GM23248 (cell line): ENCODE measurements at regions not wholly inside any gene's neighbourhood (a gene's known extent, or its start where the extent isn't known, plus 50 kb on each side); places are given as distances from the start of the nearest gene placed in this dataset.

Source experiments
- DNase-seq: peaks from one replicate; pipeline ENCODE4 v3.0.0-alpha.2; 2015
- H2AFZ ChIP-seq: fragments of 200-600 bp; sonication (generic); 2 replicates; pipeline ENCODE4 v1.6.1; 2016; ENCODE audit warnings: antibody characterized with exemption
- H3F3A ChIP-seq: fragments of 200-600 bp; sonication (generic); 2 replicates; pipeline ENCODE4 v1.6.1; 2016; ENCODE audit warnings: mild to moderate bottlenecking, antibody characterized with exemption, mixed run types; ENCODE audit not compliant: insufficient read depth
- H3K27ac ChIP-seq: fragments of 200-600 bp; sonication (generic); 2 replicates; pipeline ENCODE4 v1.5.1; 2016; ENCODE audit warnings: mild to moderate bottlenecking
- H3K27me3 ChIP-seq: fragments of 200-600 bp; sonication (generic); replicated peaks from 2 replicates; pipeline ENCODE4 v1.6.1; 2016; ENCODE audit warnings: mild to moderate bottlenecking; ENCODE audit not compliant: insufficient read depth
- H3K36me3 ChIP-seq: fragments of 200-600 bp; sonication (generic); 2 replicates; pipeline ENCODE4 v1.6.1; 2016; ENCODE audit warnings: low read depth, mild to moderate bottlenecking
- H3K4me1 ChIP-seq: fragments of 200-600 bp; sonication (generic); 2 replicates; pipeline ENCODE4 v1.6.1; 2016; ENCODE audit warnings: mild to moderate bottlenecking; ENCODE audit not compliant: insufficient read depth
- H3K4me2 ChIP-seq: fragments of 200-600 bp; sonication (generic); one replicate; pipeline ENCODE4 v1.6.1; 2016; ENCODE audit warnings: mild to moderate bottlenecking; ENCODE audit not compliant: unreplicated experiment
- H3K4me3 ChIP-seq: fragments of 200-600 bp; sonication (generic); 2 replicates; pipeline ENCODE4 v1.5.1; 2016; ENCODE audit warnings: mild to moderate bottlenecking
- H3K79me2 ChIP-seq: fragments of 200-600 bp; sonication (generic); 2 replicates; pipeline ENCODE4 v1.6.1; 2016; ENCODE audit warnings: mild to moderate bottlenecking; ENCODE audit not compliant: insufficient read depth
- H3K9ac ChIP-seq: fragments of 200-600 bp; sonication (generic); 2 replicates; pipeline ENCODE4 v1.6.1; 2016; ENCODE audit warnings: mild to moderate bottlenecking
- H3K9me2 ChIP-seq: fragments of 200-600 bp; sonication (generic); 2 replicates; pipeline ENCODE4 v1.6.1; 2016; ENCODE audit warnings: mixed run types, mild to moderate bottlenecking, moderate library complexity; ENCODE audit not compliant: insufficient read depth
- H3K9me3 ChIP-seq: fragments of 200-600 bp; sonication (generic); one replicate; pipeline ENCODE4 v1.6.1; 2017; ENCODE audit warnings: low read depth
- H4K20me1 ChIP-seq: fragments of 200-600 bp; sonication (generic); 2 replicates; pipeline ENCODE4 v1.6.0; 2016; ENCODE audit not compliant: insufficient read depth
- EZH2 ChIP-seq: fragments of 200-600 bp; sonication (generic); IDR thresholded peaks from 2 replicates; pipeline ENCODE4 v1.6.1; 2018; ENCODE audit warnings: antibody characterized with exemption, mild to moderate bottlenecking; ENCODE audit not compliant: insufficient read depth, poor library complexity, severe bottlenecking
- EZH2phosphoT487 ChIP-seq: fragments of 200-600 bp; sonication (generic); IDR thresholded peaks from 2 replicates; pipeline ENCODE4 v1.6.1; 2018; ENCODE audit warnings: antibody characterized with exemption, moderate library complexity, mild to moderate bottlenecking, low read depth; ENCODE audit not compliant: insufficient read depth
- WGBS, 2 experiments: methylation state at CpG; one replicate each; pipeline ENCODE4 v1.1.6; 2015 to 2017; ENCODE audit warnings: low lambda C conversion rate in 2 of 2, low coverage in 1 of 2; ENCODE audit errors: missing lambda C conversion rate in 2 of 2; 5-methylcytosine and 5-hydroxymethylcytosine counted together
- in situ Hi-C: fragments of 300-500 bp; cut with MboI; formaldehyde crosslinking; loops from 2 replicates; pipeline ENCODE4 v1.15.0; 2020

DNA sequence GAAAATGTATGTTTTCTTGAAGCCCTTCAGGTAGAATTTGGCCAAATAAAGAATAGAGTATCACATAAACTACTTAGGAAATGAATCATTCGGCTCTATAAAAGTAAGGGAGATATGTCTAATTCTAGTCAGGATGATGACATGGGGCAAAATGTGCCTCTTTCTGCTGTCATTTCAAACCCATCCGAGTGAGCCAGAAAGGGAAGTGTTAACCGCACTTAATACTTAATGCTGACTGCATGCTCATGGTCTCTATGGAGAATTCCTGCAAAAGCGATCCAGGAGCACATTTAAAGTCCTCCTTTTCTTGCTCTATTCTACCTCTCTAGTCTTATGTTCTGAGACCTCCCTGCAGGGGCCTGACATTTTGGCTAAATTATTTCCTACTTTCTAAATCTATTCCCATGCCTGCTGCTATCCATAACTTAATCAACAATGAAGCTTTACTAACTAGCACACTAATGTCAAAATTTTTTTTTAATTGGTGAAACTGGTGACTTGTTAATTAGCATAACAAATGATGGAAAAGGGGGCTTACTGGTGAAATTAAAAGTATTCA is 127.4 kb downstream of the CDC42EP3 start:
- no peaks in the 10 kb centered on the region for H3K79me2 ChIP-seq
- no peak overlapping the region for H3K9ac ChIP-seq
- H3K4me2 ChIP-seq = no peak overlapping the region
- no peaks in the 10 kb centered on the region for H3K36me3 ChIP-seq
- H3K4me3 ChIP-seq = no peak overlapping the region
- no peak for TF ChIP-seq EZH2phosphoT487
- TF ChIP-seq EZH2 = no peak
- H3K4me1 ChIP-seq = no peaks in the 10 kb centered on the region
- no peak for DNase-seq
- no peaks in the 10 kb centered on the region for H3K9me3 ChIP-seq
- H3F3A ChIP-seq = no peaks in the 10 kb centered on the region
- no peaks in the 10 kb centered on the region for H4K20me1 ChIP-seq
- in situ Hi-C loops = no loop called here
- 94 to 95% methylated on average over 4 of the region's 4 CpGs for WGBS, 2 experiments
- no peaks in the 10 kb centered on the region for H3K27me3 ChIP-seq
- no peak overlapping the region for H2AFZ ChIP-seq
- no peak overlapping the region for H3K27ac ChIP-seq
- H3K9me2 ChIP-seq = no peaks in the 10 kb centered on the region

DNA sequence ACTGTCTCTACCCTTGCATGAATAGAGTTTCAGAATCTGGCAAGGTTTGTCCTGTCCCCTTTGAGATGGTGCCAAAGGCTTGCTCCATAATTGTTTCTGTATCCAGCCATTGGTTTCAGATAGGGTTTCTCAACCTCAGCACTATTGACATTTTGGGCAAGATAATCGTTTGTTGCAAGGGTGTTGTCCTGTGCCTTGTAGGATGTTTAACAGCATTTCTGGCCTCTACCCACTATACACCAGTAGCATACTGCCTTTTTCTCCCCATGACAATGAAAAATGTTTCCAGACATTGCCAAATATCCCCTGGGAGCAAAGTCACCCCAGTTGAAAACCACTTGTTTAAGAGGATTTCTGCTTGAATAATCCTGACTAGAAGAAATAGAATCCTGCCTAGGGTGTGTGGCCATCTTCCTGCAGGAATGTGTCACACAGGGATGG is 126.8 kb downstream of the CDC42EP3 start:
- no peak overlapping the region for H3K27ac ChIP-seq
- H3K36me3 ChIP-seq = no peaks in the 10 kb centered on the region
- no peaks in the 10 kb centered on the region for H3K4me1 ChIP-seq
- 9% methylated on average over 1 of the region's 1 CpG for WGBS, 2 experiments
- no peak for TF ChIP-seq EZH2phosphoT487
- TF ChIP-seq EZH2 = no peak
- no peak overlapping the region for H3K4me2 ChIP-seq
- DNase-seq = no peak
- no peak overlapping the region for H3K9ac ChIP-seq
- in situ Hi-C loops = no loop called here
- no peaks in the 10 kb centered on the region for H3K9me2 ChIP-seq
- H3K9me3 ChIP-seq = no peaks in the 10 kb centered on the region
- no peaks in the 10 kb centered on the region for H3K27me3 ChIP-seq
- H2AFZ ChIP-seq = no peak overlapping the region
- H3K79me2 ChIP-seq = no peaks in the 10 kb centered on the region
- H4K20me1 ChIP-seq = no peaks in the 10 kb centered on the region
- H3F3A ChIP-seq = no peaks in the 10 kb centered on the region
- no peak overlapping the region for H3K4me3 ChIP-seq

DNA sequence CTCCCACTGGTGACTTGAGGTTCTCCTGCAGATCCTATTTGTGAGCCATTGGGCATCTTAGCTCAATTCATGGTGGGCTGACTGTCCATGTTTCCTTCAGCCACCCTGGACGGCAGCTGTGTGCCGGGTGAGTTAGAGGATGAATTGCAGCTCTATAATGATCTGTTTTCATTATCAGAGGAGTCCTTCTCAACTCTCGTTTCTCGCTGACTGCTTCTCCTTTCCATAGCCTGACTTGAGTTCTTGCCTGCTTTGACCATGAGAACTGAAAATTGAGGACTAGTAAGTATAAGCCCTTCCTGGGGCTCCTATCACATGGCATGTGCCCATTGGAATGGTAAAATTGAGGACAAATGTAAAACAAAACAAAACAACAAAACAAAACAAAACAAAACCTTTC is 121.8 kb downstream of the CDC42EP3 start:
- Histone ChIP-seq H3K9me2 (no peaks in the 10 kb centered on the region), H3K27ac (no peak overlapping the region), H2AFZ (no peak overlapping the region), H3K79me2 (no peaks in the 10 kb centered on the region), H3K9ac (no peak overlapping the region), H3K27me3 (no peaks in the 10 kb centered on the region), H3K9me3 (no peaks in the 10 kb centered on the region), H4K20me1 (no peaks in the 10 kb centered on the region), H3K36me3 (no peaks in the 10 kb centered on the region), H3K4me3 (no peak overlapping the region), H3K4me1 (no peaks in the 10 kb centered on the region), H3F3A (no peaks in the 10 kb centered on the region), H3K4me2 (no peak overlapping the region)
- 70 to 71% methylated on average over 4 of the region's 4 CpGs for WGBS, 2 experiments
- no peak for DNase-seq
- in situ Hi-C loops = no loop called here
- TF ChIP-seq EZH2phosphoT487 = no peak
- TF ChIP-seq EZH2 = no peak

DNA sequence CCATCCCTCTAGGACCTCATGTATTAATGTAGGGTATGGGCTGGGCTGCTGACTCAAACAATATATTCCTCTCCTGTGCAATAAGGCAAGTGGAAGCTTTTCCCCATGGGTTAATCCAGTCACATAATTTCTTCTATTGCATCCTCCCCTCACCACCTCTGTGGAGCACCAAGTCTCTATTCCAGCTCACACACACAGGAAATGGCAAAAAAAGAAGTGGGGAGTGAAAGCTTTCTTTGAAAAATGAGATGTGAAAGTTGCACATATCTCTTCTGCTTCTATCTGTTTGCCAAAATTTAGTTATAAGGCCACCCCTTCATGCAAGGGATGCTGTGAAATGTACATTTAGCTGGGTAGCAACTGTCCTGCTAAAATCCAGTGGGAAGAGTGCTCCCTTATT is 121.3 kb downstream of the CDC42EP3 start:
- TF ChIP-seq EZH2phosphoT487 (no peak), EZH2 (no peak)
- Histone ChIP-seq H3K9ac (no peak overlapping the region), H3F3A (no peaks in the 10 kb centered on the region), H3K4me1 (no peaks in the 10 kb centered on the region), H3K27me3 (no peaks in the 10 kb centered on the region), H3K9me3 (no peaks in the 10 kb centered on the region), H4K20me1 (no peaks in the 10 kb centered on the region), H3K9me2 (no peaks in the 10 kb centered on the region), H3K4me3 (no peak overlapping the region), H3K79me2 (no peaks in the 10 kb centered on the region), H3K4me2 (no peak overlapping the region), H2AFZ (no peak overlapping the region), H3K36me3 (no peaks in the 10 kb centered on the region), H3K27ac (no peak overlapping the region)
- DNase-seq = no peak
- in situ Hi-C loops = no loop called here

DNA sequence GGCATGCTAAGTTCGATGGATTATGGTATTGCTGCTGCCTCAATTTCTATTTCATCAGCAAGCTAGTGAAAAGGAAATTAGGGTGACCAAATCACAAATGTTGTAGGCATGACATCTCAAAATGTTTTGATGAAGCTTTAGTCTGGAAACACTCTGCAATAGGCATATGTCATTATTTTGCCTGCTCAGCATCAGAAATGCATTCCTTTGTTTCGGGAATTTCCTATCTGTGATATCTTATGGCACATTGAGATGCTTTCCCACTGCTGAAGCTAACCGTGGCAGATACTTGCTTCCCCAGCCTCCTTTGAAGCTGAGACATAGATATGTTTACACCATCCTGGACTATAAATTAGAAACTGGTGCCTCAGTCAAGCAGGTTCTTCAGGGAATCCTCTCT is 119.7 kb downstream of the CDC42EP3 start:
- Histone ChIP-seq H3K9ac (no peak overlapping the region), H4K20me1 (no peaks in the 10 kb centered on the region), H2AFZ (no peak overlapping the region), H3K4me1 (no peaks in the 10 kb centered on the region), H3K9me2 (no peaks in the 10 kb centered on the region), H3K27me3 (no peaks in the 10 kb centered on the region), H3K36me3 (no peaks in the 10 kb centered on the region), H3F3A (no peaks in the 10 kb centered on the region), H3K27ac (no peak overlapping the region), H3K9me3 (no peaks in the 10 kb centered on the region), H3K4me2 (no peak overlapping the region), H3K79me2 (no peaks in the 10 kb centered on the region), H3K4me3 (no peak overlapping the region)
- no peak for DNase-seq
- WGBS, 2 experiments = 94 to 97% methylated on average over 3 of the region's 3 CpGs
- in situ Hi-C loops = no loop called here
- TF ChIP-seq EZH2phosphoT487 = no peak
- TF ChIP-seq EZH2 = no peak
